CD4-positive, alpha-beta T cell (primary cell): ENCODE measurements at regions not wholly inside any gene's neighbourhood (a gene's known extent, or its start where the extent isn't known, plus 50 kb on each side); places are given as distances from the start of the nearest gene placed in this dataset.

Experiments
- ATAC-seq: fragments of 200-7000 bp; cut with Tn5 transposase; one replicate; pipeline ENCODE4 v1.10.0; 2022; ENCODE audit warnings: mild to moderate bottlenecking; ENCODE audit not compliant: poor library complexity
- CTCF ChIA-PET: fragments of 350-600 bp; sonication (Branson Sonifier 250); formaldehyde crosslinking; loops from one replicate; lab custom pipeline; 2021; ENCODE audit warnings: antibody characterized with exemption, inconsistent platforms; lab: Charles Lee
- POLR2A ChIA-PET: fragments of 350-600 bp; sonication (Branson Sonifier 250); formaldehyde crosslinking; loops from one replicate; lab custom pipeline; 2021; ENCODE audit warnings: antibody characterized with exemption, inconsistent platforms; lab: Charles Lee
- DNase-seq, 14 experiments: peaks; one replicate each; pipeline ENCODE4 v3.0.0-alpha.2; 2013 to 2020; ENCODE audit warnings: mixed read lengths in 2 of 14
- H3K27ac ChIP-seq, 2 donors: one replicate each; pipeline versions ENCODE4 v1.5.1 to v1.7.0; 2013; ENCODE audit warnings: low read length in 2 of 2, low read depth in 1 of 2, mild to moderate bottlenecking in 1 of 2
- H3K27me3 ChIP-seq, 2 experiments: 1 replicate in 1 of 2; 2 replicates in 1 of 2; pipeline versions ENCODE4 v1.6.1 to v1.7.0; 2013; ENCODE audit warnings: low read length in 2 of 2, control low read depth in 1 of 2, mild to moderate bottlenecking in 1 of 2, moderate library complexity in 1 of 2; ENCODE audit not compliant: insufficient read depth in 2 of 2, control insufficient read depth in 1 of 2
- H3K36me3 ChIP-seq: one replicate; pipeline ENCODE4 v1.6.1; 2013; ENCODE audit warnings: low read length, control low read depth; ENCODE audit not compliant: insufficient read depth
- H3K4me1 ChIP-seq: one replicate; pipeline ENCODE4 v1.6.1; 2013; ENCODE audit warnings: low read length, control low read depth; ENCODE audit not compliant: insufficient read depth
- H3K4me3 ChIP-seq: one replicate; pipeline ENCODE4 v1.5.1; 2013; ENCODE audit warnings: mild to moderate bottlenecking, low read length, moderate library complexity
- H3K9me3 ChIP-seq, 2 experiments: 1 replicate in 1 of 2; 2 replicates in 1 of 2; pipeline versions ENCODE4 v1.6.1 to v1.7.0; 2013; ENCODE audit warnings: low read length in 2 of 2, mild to moderate bottlenecking in 2 of 2, control low read depth in 1 of 2, moderate library complexity in 1 of 2; ENCODE audit not compliant: control insufficient read depth in 1 of 2, insufficient read depth in 1 of 2
- H3K27ac Mint-ChIP-seq: one replicate; pipeline ENCODE4 v1.8.0; 2020; ENCODE audit warnings: mixed read lengths
- H3K27me3 Mint-ChIP-seq: one replicate; pipeline ENCODE4 v1.8.0; 2021; ENCODE audit warnings: mixed read lengths
- H3K36me3 Mint-ChIP-seq: one replicate; pipeline ENCODE4 v1.8.0; 2021; ENCODE audit warnings: low read depth, mixed read lengths
- H3K4me1 Mint-ChIP-seq: one replicate; pipeline ENCODE4 v1.8.0; 2021; ENCODE audit warnings: low read depth, mixed read lengths
- H3K4me3 Mint-ChIP-seq: one replicate; pipeline ENCODE4 v1.8.0; 2020; ENCODE audit warnings: mild to moderate bottlenecking, mixed read lengths
- H3K9me3 Mint-ChIP-seq: one replicate; pipeline ENCODE4 v1.8.0; 2020; ENCODE audit warnings: mixed read lengths
- intact Hi-C, 2 experiments: fragments of 100-400 bp; cut with DNase I in 1 of 2; cut with micrococcal nuclease in 1 of 2; formaldehyde crosslinking; loops; one replicate each; pipeline versions ENCODE4 v1.15.1 to v1.9.0; 2023 to 2025; cut with DNase I, micrococcal nuclease
- TF ChIP-seq, protein P1 (sequence below): fragments of 200-600 bp; IDR thresholded peaks from one replicate; pipeline ENCODE4 v1.8.0; 2022; ENCODE audit warnings: antibody characterized with exemption, mild to moderate bottlenecking

DNA sequence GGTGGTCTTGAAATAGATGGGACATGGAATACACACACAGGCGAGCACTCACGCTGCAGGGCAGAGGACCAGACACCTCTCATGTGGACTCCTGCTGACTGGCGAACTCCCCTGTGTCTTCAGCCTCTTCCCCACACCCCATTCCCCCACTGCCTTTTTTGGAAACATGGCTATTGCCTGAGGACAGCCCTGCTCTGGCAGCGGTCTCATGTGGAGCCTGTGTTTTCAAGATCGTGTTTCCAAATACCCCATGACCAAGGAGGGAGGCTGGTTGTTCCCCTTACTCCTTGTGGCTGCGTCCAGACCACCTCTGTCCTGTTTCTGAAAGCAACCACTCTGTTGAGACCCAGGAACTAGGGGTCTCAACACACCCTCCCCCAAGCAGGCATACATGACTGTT is 119.4 kb downstream of the C1orf94 start:
- H3K27me3 Mint-ChIP-seq, result peaks cover 12% of the 10 kb centered on the region
- TF ChIP-seq, protein P1, sequence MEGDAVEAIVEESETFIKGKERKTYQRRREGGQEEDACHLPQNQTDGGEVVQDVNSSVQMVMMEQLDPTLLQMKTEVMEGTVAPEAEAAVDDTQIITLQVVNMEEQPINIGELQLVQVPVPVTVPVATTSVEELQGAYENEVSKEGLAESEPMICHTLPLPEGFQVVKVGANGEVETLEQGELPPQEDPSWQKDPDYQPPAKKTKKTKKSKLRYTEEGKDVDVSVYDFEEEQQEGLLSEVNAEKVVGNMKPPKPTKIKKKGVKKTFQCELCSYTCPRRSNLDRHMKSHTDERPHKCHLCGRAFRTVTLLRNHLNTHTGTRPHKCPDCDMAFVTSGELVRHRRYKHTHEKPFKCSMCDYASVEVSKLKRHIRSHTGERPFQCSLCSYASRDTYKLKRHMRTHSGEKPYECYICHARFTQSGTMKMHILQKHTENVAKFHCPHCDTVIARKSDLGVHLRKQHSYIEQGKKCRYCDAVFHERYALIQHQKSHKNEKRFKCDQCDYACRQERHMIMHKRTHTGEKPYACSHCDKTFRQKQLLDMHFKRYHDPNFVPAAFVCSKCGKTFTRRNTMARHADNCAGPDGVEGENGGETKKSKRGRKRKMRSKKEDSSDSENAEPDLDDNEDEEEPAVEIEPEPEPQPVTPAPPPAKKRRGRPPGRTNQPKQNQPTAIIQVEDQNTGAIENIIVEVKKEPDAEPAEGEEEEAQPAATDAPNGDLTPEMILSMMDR, result no peak
- Histone ChIP-seq H3K9me3 (no peaks in the 10 kb centered on the region), H3K36me3 (no peaks in the 10 kb centered on the region), H3K27me3 (no peaks in the 10 kb centered on the region), H3K27ac (no peak overlapping the region), H3K4me3 (no peak overlapping the region), H3K4me1 (no peaks in the 10 kb centered on the region)
- no peak for ATAC-seq
- no peak overlapping the region for H3K4me3 Mint-ChIP-seq
- no peaks in the 10 kb centered on the region for H3K9me3 Mint-ChIP-seq
- no peak for DNase-seq
- no peak overlapping the region for H3K27ac Mint-ChIP-seq
- no peaks in the 10 kb centered on the region for H3K4me1 Mint-ChIP-seq
- POLR2A ChIA-PET, result no interaction called here
- intact Hi-C loops, result no loop called here
- H3K36me3 Mint-ChIP-seq, result no peaks in the 10 kb centered on the region
- CTCF ChIA-PET, result no interaction called here

GRCh38 chr1:34302798-34303197 is 126.1 kb downstream of the C1orf94 start:
- Histone ChIP-seq H3K27me3 (no peaks in the 10 kb centered on the region), H3K4me1 (no peaks in the 10 kb centered on the region), H3K27ac (no peak overlapping the region), H3K36me3 (no peaks in the 10 kb centered on the region), H3K4me3 (no peak overlapping the region), H3K9me3 (peaks cover 9 to 13% of the 10 kb centered on the region in 2 experiments)
- ATAC-seq (no peak), DNase-seq (no peak)
- no peak overlapping the region for H3K4me3 Mint-ChIP-seq
- TF ChIP-seq, protein P1, result no peak
- POLR2A ChIA-PET, result no interaction called here
- no peaks in the 10 kb centered on the region for H3K4me1 Mint-ChIP-seq
- CTCF ChIA-PET, result no interaction called here
- no peak overlapping the region for H3K27ac Mint-ChIP-seq
- peaks cover 18% of the 10 kb centered on the region for H3K27me3 Mint-ChIP-seq
- peaks cover 11% of the 10 kb centered on the region for H3K9me3 Mint-ChIP-seq
- H3K36me3 Mint-ChIP-seq, result no peaks in the 10 kb centered on the region
- intact Hi-C loops, result no loop called here

GRCh38 chr1:34303218-34303617 is 126.5 kb downstream of the C1orf94 start:
- no peaks in the 10 kb centered on the region for H3K27me3 ChIP-seq
- no peak overlapping the region for H3K4me3 ChIP-seq
- H3K4me3 Mint-ChIP-seq, result no peak overlapping the region
- H3K27me3 Mint-ChIP-seq, result peaks cover 18% of the 10 kb centered on the region
- POLR2A ChIA-PET, result no interaction called here
- H3K4me1 ChIP-seq, result no peaks in the 10 kb centered on the region
- TF ChIP-seq, protein P1, result no peak
- no peaks in the 10 kb centered on the region for H3K4me1 Mint-ChIP-seq
- no peaks in the 10 kb centered on the region for H3K36me3 Mint-ChIP-seq
- H3K9me3 ChIP-seq, result peaks cover 9 to 13% of the 10 kb centered on the region in 2 experiments
- no peaks in the 10 kb centered on the region for H3K36me3 ChIP-seq
- CTCF ChIA-PET, result no interaction called here
- DNase-seq (no peak), ATAC-seq (no peak)
- H3K27ac ChIP-seq, result no peak overlapping the region
- intact Hi-C loops, result no loop called here
- H3K9me3 Mint-ChIP-seq, result peaks cover 11% of the 10 kb centered on the region
- no peak overlapping the region for H3K27ac Mint-ChIP-seq
